NB4 (cell line): ENCODE measurements at regions not wholly inside any gene's neighbourhood (a gene's known extent, or its start where the extent isn't known, plus 50 kb on each side); places are given as distances from the start of the nearest gene placed in this dataset.

Source experiments
- POLR2A ChIP-seq: IDR thresholded peaks from 2 replicates; pipeline ENCODE4 v1.6.1; 2011; ENCODE audit warnings: mild to moderate bottlenecking; ENCODE audit not compliant: insufficient read length; ENCODE audit errors: extremely low read depth
- TF ChIP-seq, protein P1 (sequence below): IDR thresholded peaks from one replicate; pipeline ENCODE4 v1.5.1; 2012; ENCODE audit warnings: low read depth, low read length

DNA sequence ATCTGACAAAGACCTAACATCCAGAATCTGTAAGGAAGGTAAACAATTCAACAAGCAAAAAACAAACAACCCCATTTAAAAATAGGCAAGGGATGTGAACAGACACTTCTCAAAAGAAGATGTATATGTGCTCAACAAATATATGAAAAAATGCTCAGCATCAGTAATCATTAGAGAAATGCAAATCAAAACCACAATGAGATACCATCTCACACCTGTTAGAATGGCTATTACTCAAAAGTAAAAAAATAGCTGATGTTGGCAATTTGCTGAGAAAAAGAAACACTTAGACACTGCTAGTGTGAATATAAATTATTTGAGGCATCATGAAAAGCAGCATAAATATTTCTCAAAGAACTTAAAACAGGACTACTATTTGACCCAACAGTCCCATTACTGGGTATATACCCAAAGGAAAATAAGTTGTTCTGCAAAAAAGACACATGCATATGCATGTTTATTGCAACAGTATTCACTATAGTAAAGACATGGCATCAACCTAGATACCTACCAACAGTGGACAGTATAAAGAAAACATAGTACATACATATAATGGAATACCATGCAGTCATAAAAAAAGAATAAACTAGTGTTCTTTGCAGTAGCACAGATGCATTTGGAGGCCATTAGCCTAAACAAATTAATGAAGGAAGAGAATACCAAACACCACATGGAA, 980.1 kb downstream of the KCNMA1 start:
- TF ChIP-seq POLR2A = no peak
- TF ChIP-seq, protein P1, sequence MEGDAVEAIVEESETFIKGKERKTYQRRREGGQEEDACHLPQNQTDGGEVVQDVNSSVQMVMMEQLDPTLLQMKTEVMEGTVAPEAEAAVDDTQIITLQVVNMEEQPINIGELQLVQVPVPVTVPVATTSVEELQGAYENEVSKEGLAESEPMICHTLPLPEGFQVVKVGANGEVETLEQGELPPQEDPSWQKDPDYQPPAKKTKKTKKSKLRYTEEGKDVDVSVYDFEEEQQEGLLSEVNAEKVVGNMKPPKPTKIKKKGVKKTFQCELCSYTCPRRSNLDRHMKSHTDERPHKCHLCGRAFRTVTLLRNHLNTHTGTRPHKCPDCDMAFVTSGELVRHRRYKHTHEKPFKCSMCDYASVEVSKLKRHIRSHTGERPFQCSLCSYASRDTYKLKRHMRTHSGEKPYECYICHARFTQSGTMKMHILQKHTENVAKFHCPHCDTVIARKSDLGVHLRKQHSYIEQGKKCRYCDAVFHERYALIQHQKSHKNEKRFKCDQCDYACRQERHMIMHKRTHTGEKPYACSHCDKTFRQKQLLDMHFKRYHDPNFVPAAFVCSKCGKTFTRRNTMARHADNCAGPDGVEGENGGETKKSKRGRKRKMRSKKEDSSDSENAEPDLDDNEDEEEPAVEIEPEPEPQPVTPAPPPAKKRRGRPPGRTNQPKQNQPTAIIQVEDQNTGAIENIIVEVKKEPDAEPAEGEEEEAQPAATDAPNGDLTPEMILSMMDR = no peak
